ENCODE measurements at regions not wholly inside any gene's neighbourhood (a gene's known extent, or its start where the extent isn't known, plus 50 kb on each side); places are given as distances from the start of the nearest gene placed in this dataset.
"Not testable (repeated sequence)": the region's sequence is repeated elsewhere in the genome, so short reads cannot be mapped to it uniquely, and the experiment has no call there.

GRCh38 chr6:26749126-26749758 is 89.7 kb upstream of the ZNF322 start:
- H3K9me3 ChIP-seq; H3K4me1 ChIP-seq; H3K4me3 ChIP-seq; H3K27ac ChIP-seq; DNase-seq (ENCODE audit: low spot score in 2 of 2); H3K36me3 ChIP-seq: not testable (repeated sequence)
- H3K27me3 ChIP-seq, result peaks cover 2 to 21% of the 10 kb centered on the region in 2 donors
- WGBS, 2 donors, result 3% methylated on average over 16 of the region's 25 CpGs; no CpG with 5 or more reads in 1 of the 2 donors

GRCh38 chr6:26749759-26750126 is 90.2 kb upstream of the ZNF322 start:
- peaks cover 0 to 16% of the 10 kb centered on the region in 2 donors for H3K27me3 ChIP-seq
- not testable (repeated sequence) for H3K4me3 ChIP-seq; DNase-seq (ENCODE audit: low spot score in 2 of 2); H3K4me1 ChIP-seq; H3K9me3 ChIP-seq; H3K36me3 ChIP-seq; H3K27ac ChIP-seq
- 5% methylated on average over 9 of the region's 9 CpGs; no CpG with 5 or more reads in 1 of the 2 donors for WGBS, 2 donors

GRCh38 chr6:26754212-26754611 is 94.7 kb upstream of the ZNF322 start:
- WGBS, 2 donors, result 4% methylated on average over 14 of the region's 15 CpGs; no CpG with 5 or more reads in 1 of the 2 donors
- TF ChIP-seq CTCF (IDR thresholded peaks at IDR 0.05), result no peak
- TF ChIP-seq EP300 (IDR thresholded peaks at IDR 0.05), result no peak
- TF ChIP-seq POLR2A (IDR thresholded peaks at IDR 0.05), result no peak
- Histone ChIP-seq H3K4me1 (no peaks in the 10 kb centered on the region), H3K9me3 (no peaks in the 10 kb centered on the region), H3K36me3 (no peaks in the 10 kb centered on the region), H3K4me3 (no peak overlapping the region), H3K27ac (no peak overlapping the region), H3K27me3 (no peaks in the 10 kb centered on the region)
- DNase-seq (ENCODE audit: low spot score in 2 of 2), result no peak

- H3K4me1 ChIP-seq; H3K27ac ChIP-seq; H3K36me3 ChIP-seq; DNase-seq (ENCODE audit: low spot score in 2 of 2); H3K9me3 ChIP-seq; H3K27me3 ChIP-seq; H3K4me3 ChIP-seq: not testable (repeated sequence)
- WGBS, 2 donors, result 1% methylated on average over 20 of the region's 20 CpGs; no CpG with 5 or more reads in 1 of the 2 donors
These were observed 95.3 kb upstream of the ZNF322 start for GRCh38 chr6:26754801-26755200.

GRCh38 chr6:26756067-26756805 is 96.7 kb upstream of the ZNF322 start:
- DNase-seq (ENCODE audit: low spot score in 2 of 2); H3K4me1 ChIP-seq: not testable (repeated sequence)
- 3% methylated on average over 29 of the region's 29 CpGs; no CpG with 5 or more reads in 1 of the 2 donors for WGBS, 2 donors

GRCh38 chr6:26766203-26766902 is 106.8 kb upstream of the ZNF322 start:
- not testable (repeated sequence) for DNase-seq (ENCODE audit: low spot score in 2 of 2); H3K4me1 ChIP-seq
- no CpG with 5 or more reads among the region's 36 CpGs for WGBS, 2 donors

More at GRCh38 chr6:26756067-26756805, 96.7 kb upstream of the ZNF322 start:
- not testable (repeated sequence) for H3K36me3 ChIP-seq, H3K27ac ChIP-seq, H3K27me3 ChIP-seq, H3K9me3 ChIP-seq, H3K4me3 ChIP-seq

GRCh38 chr6:26770941-26771666 is 111.6 kb upstream of the ZNF322 start:
- H3K4me3 ChIP-seq; DNase-seq (ENCODE audit: low spot score in 2 of 2); H3K27me3 ChIP-seq; H3K9me3 ChIP-seq; H3K27ac ChIP-seq; H3K4me1 ChIP-seq; H3K36me3 ChIP-seq: not testable (repeated sequence)
- no CpG with 5 or more reads among the region's 31 CpGs for WGBS, 2 donors

More at GRCh38 chr6:26766203-26766902, 106.8 kb upstream of the ZNF322 start:
- H3K9me3 ChIP-seq, H3K27ac ChIP-seq, H3K27me3 ChIP-seq, H3K36me3 ChIP-seq, H3K4me3 ChIP-seq: not testable (repeated sequence)

- not testable (repeated sequence) for DNase-seq (ENCODE audit: low spot score in 2 of 2); H3K4me3 ChIP-seq; H3K36me3 ChIP-seq; H3K9me3 ChIP-seq; H3K27ac ChIP-seq; H3K27me3 ChIP-seq; H3K4me1 ChIP-seq
- no CpG with 5 or more reads among the region's 12 CpGs for WGBS, 2 donors
These were observed 113.9 kb upstream of the ZNF322 start for GRCh38 chr6:26773414-26773813.

- H3K9me3 ChIP-seq; H3K4me3 ChIP-seq; H3K27ac ChIP-seq; H3K27me3 ChIP-seq; DNase-seq (ENCODE audit: low spot score in 2 of 2); H3K4me1 ChIP-seq; H3K36me3 ChIP-seq: not testable (repeated sequence)
- no CpG with 5 or more reads among the region's 21 CpGs for WGBS, 2 donors
These were observed 121.0 kb upstream of the ZNF322 start for GRCh38 chr6:26780563-26780962.

GRCh38 chr6:26795474-26796307 is 136.1 kb upstream of the ZNF322 start:
- not testable (repeated sequence) for DNase-seq (ENCODE audit: low spot score in 2 of 2); H3K36me3 ChIP-seq; H3K4me3 ChIP-seq; H3K9me3 ChIP-seq; H3K27me3 ChIP-seq; H3K27ac ChIP-seq; H3K4me1 ChIP-seq
- WGBS, 2 donors, result no CpG with 5 or more reads among the region's 10 CpGs

Measured in tibial nerve (tissue), 4 donors.